Breast epithelium (tissue), 3 donors: ENCODE measurements at regions not wholly inside any gene's neighbourhood (a gene's known extent, or its start where the extent isn't known, plus 50 kb on each side); places are given as distances from the start of the nearest gene placed in this dataset.

Experiments used
- POLR2A ChIP-seq: fragments of 450-650 bp; IDR thresholded peaks from one replicate; pipeline ENCODE4 v1.6.1; 2016; ENCODE audit warnings: antibody characterized with exemption, mild to moderate bottlenecking, moderate library complexity
- POLR2AphosphoS5 ChIP-seq, 3 donors: sonication (generic); formaldehyde crosslinking; IDR thresholded peaks; one replicate each; pipeline ENCODE4 v1.6.1; 2017; ENCODE audit warnings: antibody characterized with exemption in 3 of 3
- TF ChIP-seq, protein P1 (sequence below), 3 donors: fragments of 450-650 bp; IDR thresholded peaks; one replicate each; pipeline ENCODE4 v1.5.1; 2016 to 2017; ENCODE audit warnings: antibody characterized with exemption in 3 of 3, mild to moderate bottlenecking in 3 of 3, moderate library complexity in 3 of 3

DNA sequence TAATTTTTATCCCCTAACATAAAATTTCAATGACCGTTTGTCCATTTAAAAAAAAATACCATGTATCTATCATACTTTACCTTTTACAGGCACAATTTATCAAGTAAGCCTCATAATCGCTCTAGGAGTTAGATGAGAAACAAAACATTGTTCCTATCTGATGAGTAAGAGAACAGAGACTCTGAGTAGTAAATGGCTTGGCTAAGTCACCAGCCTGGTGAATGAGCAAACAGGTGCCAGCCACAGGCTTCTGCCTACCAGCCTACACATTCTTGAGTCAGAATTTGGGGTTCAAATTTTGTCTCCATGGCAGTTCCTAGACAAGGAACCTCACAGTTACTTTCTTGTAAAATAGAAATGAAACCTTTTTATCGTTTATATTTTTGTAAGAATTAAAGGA is 235.4 kb downstream of the HGF start:
- TF ChIP-seq, protein P1, sequence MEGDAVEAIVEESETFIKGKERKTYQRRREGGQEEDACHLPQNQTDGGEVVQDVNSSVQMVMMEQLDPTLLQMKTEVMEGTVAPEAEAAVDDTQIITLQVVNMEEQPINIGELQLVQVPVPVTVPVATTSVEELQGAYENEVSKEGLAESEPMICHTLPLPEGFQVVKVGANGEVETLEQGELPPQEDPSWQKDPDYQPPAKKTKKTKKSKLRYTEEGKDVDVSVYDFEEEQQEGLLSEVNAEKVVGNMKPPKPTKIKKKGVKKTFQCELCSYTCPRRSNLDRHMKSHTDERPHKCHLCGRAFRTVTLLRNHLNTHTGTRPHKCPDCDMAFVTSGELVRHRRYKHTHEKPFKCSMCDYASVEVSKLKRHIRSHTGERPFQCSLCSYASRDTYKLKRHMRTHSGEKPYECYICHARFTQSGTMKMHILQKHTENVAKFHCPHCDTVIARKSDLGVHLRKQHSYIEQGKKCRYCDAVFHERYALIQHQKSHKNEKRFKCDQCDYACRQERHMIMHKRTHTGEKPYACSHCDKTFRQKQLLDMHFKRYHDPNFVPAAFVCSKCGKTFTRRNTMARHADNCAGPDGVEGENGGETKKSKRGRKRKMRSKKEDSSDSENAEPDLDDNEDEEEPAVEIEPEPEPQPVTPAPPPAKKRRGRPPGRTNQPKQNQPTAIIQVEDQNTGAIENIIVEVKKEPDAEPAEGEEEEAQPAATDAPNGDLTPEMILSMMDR (IDR thresholded peaks at IDR 0.05), result no peak
- TF ChIP-seq POLR2AphosphoS5 (IDR thresholded peaks at IDR 0.05) (no peak), POLR2A (no peak)
